HCT116 (cell line): ENCODE measurements at regions not wholly inside any gene's neighbourhood (a gene's known extent, or its start where the extent isn't known, plus 50 kb on each side); places are given as distances from the start of the nearest gene placed in this dataset.

Experiments
- ATAC-seq: fragments of 200-7000 bp; cut with Tn5 transposase; 2 replicates; pipeline ENCODE4 v1.9.1; 2020; ENCODE audit warnings: mild to moderate bottlenecking, moderate library complexity
- BruUV-seq: library from RNA; stranded (reverse); fragments of 400-500 nt; replicated peaks from 2 replicates; lab custom pipeline; 2021; lab: Mats Ljungman, UMichigan
- CTCF ChIA-PET: fragments of 300-600 bp; sonication (Branson Sonifier 250); formaldehyde crosslinking; loops from one replicate; lab custom pipeline; 2021; ENCODE audit warnings: antibody characterized with exemption; lab: Charles Lee
- POLR2A ChIA-PET: fragments of 300-600, 350-600 bp; sonication (Branson Sonifier 250); formaldehyde crosslinking; loops from one replicate; lab custom pipeline; 2021; ENCODE audit warnings: antibody characterized with exemption; lab: Charles Lee
- RAD21 ChIA-PET, 2 experiments: fragments of 300-600 bp; sonication (Branson Sonifier 250); formaldehyde crosslinking; loops; one replicate each; lab custom pipeline; 2023; ENCODE audit warnings: low total read pairs in 2 of 2; ENCODE audit not compliant: uncharacterized antibody in 2 of 2, unreplicated experiment in 2 of 2, low non-redundant PET in 1 of 2; lab: Charles Lee
- DNase-seq: peaks from one replicate; pipeline ENCODE4 v3.0.0-alpha.2; 2010; ENCODE audit warnings: low read depth, low spot score
- H2AFZ ChIP-seq: fragments of 200-600 bp; shearing (Covaris generic), sonication (generic); 2 replicates; pipeline ENCODE4 v1.6.1; 2017; ENCODE audit warnings: low read depth, mixed run types, mixed read lengths, antibody characterized with exemption, low read length; ENCODE audit not compliant: poor library complexity, severe bottlenecking
- H3K27ac ChIP-seq: 2 replicates; pipeline ENCODE4 v1.5.1; 2012; ENCODE audit warnings: low read depth, low read length
- H3K27me3 ChIP-seq: fragments of 200-600 bp; sonication (generic); 2 replicates; pipeline ENCODE4 v1.6.1; 2016; ENCODE audit warnings: mixed run types, low read length, mixed read lengths; ENCODE audit not compliant: insufficient read depth
- H3K36me3 ChIP-seq, 2 experiments: fragments of 200-500 bp in 1 of 2; fragments of 200-600 bp in 1 of 2; sonication (Bioruptor generic) in 1 of 2; sonication (generic) in 1 of 2; 2 replicates each; pipeline versions ENCODE4 v1.5.1 to v1.6.1; 2014 to 2016; ENCODE audit warnings: low read length in 2 of 2, inconsistent platforms in 1 of 2, mixed read lengths in 1 of 2, mixed run types in 1 of 2; ENCODE audit not compliant: insufficient read depth in 2 of 2, control insufficient read depth in 1 of 2
- H3K4me1 ChIP-seq, 2 experiments: fragments of 200-600 bp in 1 of 2; sonication (generic) in 1 of 2; 2 replicates each; pipeline versions ENCODE4 v1.5.1 to v1.6.1; 2012 to 2017; ENCODE audit warnings: low read length in 2 of 2, inconsistent platforms in 1 of 2, mild to moderate bottlenecking in 1 of 2, mixed read lengths in 1 of 2, mixed run types in 1 of 2, moderate library complexity in 1 of 2; ENCODE audit not compliant: insufficient read depth in 2 of 2, control insufficient read depth in 1 of 2
- H3K4me2 ChIP-seq: fragments of 200-600 bp; sonication (generic); 2 replicates; pipeline ENCODE4 v1.6.1; 2017; ENCODE audit warnings: mixed run types, low read length, mixed read lengths
- H3K4me3 ChIP-seq, 2 experiments: fragments of 200-600 bp in 1 of 2; sonication (generic) in 1 of 2; replicated peaks in 1 of 2; 2 replicates each; pipeline ENCODE4 v1.5.1; 2011 to 2016; ENCODE audit warnings: low read length in 2 of 2, control low read depth in 1 of 2, low read depth in 1 of 2, mild to moderate bottlenecking in 1 of 2, mixed read lengths in 1 of 2, mixed run types in 1 of 2
- H3K79me2 ChIP-seq: fragments of 200-600 bp; sonication (generic); 2 replicates; pipeline ENCODE4 v1.6.1; 2017; ENCODE audit warnings: mild to moderate bottlenecking, mixed run types, low read length, moderate library complexity, mixed read lengths; ENCODE audit not compliant: insufficient read depth
- H3K9ac ChIP-seq: fragments of 200-600 bp; sonication (generic); 2 replicates; pipeline ENCODE4 v1.6.1; 2016; ENCODE audit warnings: low read length, mixed read lengths
- H3K9me2 ChIP-seq: fragments of 200-600 bp; sonication (generic), shearing (Covaris generic); 2 replicates; pipeline ENCODE4 v1.6.1; 2017; ENCODE audit warnings: mixed run types, mild to moderate bottlenecking, moderate library complexity; ENCODE audit not compliant: insufficient read depth
- H3K9me3 ChIP-seq, 2 experiments: fragments of 200-500 bp in 1 of 2; fragments of 200-600 bp in 1 of 2; sonication (Bioruptor generic) in 1 of 2; sonication (generic) in 1 of 2; 2 replicates each; pipeline ENCODE4 v1.6.1; 2014 to 2017; ENCODE audit warnings: low read length in 2 of 2, mixed read lengths in 2 of 2, inconsistent platforms in 1 of 2, low read depth in 1 of 2, mild to moderate bottlenecking in 1 of 2, mixed run types in 1 of 2, moderate library complexity in 1 of 2; ENCODE audit not compliant: control insufficient read depth in 1 of 2, insufficient read depth in 1 of 2
- H4K20me1 ChIP-seq: fragments of 200-600 bp; sonication (generic), shearing (Covaris generic); 2 replicates; pipeline ENCODE4 v1.6.1; 2017; ENCODE audit warnings: mixed run types, mild to moderate bottlenecking, moderate library complexity; ENCODE audit not compliant: insufficient read depth
- CTCF ChIP-seq, 3 experiments: fragments of 200-600 bp in 1 of 3; sonication (generic) in 1 of 3; IDR thresholded peaks in 2 of 3; conservative IDR thresholded peaks in 1 of 3; 2 replicates each; pipeline ENCODE4 v1.5.1; 2012 to 2017; ENCODE audit warnings: low read depth in 2 of 3, low read length in 2 of 3, antibody characterized with exemption in 1 of 3, borderline replicate concordance in 1 of 3, control low read depth in 1 of 3, mild to moderate bottlenecking in 1 of 3, mixed read lengths in 1 of 3, mixed run types in 1 of 3, moderate library complexity in 1 of 3; ENCODE audit not compliant: insufficient read depth in 1 of 3
- EGR1 ChIP-seq: IDR thresholded peaks from 2 replicates; pipeline ENCODE4 v1.6.1; 2012; ENCODE audit warnings: low read depth
- JUND ChIP-seq: IDR thresholded peaks from 2 replicates; pipeline ENCODE4 v1.6.1; 2012
- MAX ChIP-seq: IDR thresholded peaks from 2 replicates; pipeline ENCODE4 v1.6.1; 2012
- SRF ChIP-seq: IDR thresholded peaks from 2 replicates; pipeline ENCODE4 v1.6.1; 2012; ENCODE audit warnings: low read depth
- TCF7L2 ChIP-seq: IDR thresholded peaks from 2 replicates; pipeline ENCODE4 v1.7.0; 2011; ENCODE audit warnings: borderline replicate concordance, inconsistent platforms; ENCODE audit not compliant: insufficient read depth, insufficient read length; ENCODE audit errors: extremely low read depth
- intact Hi-C: fragments of 100-400 bp; cut with micrococcal nuclease; formaldehyde crosslinking; loops from 2 replicates; pipeline ENCODE4 v1.10.0; 2022
- TF ChIP-seq, protein P1 (sequence below): IDR thresholded peaks from 2 replicates; pipeline ENCODE4 v1.6.1; 2012

- RAD21 ChIA-PET, result no interaction called here
- H3K36me3 ChIP-seq, result no peaks in the 10 kb centered on the region
- no peaks in the 10 kb centered on the region for H3K79me2 ChIP-seq
- no peak overlapping the region for H3K9ac ChIP-seq
- H3K9me2 ChIP-seq, result 0 out of 2 replicates have a peak, but pooled peaks cover 5% of the 10 kb centered on the region
- TF ChIP-seq TCF7L2 (no peak), EGR1 (no peak), SRF (no peak), MAX (no peak)
- TF ChIP-seq, protein P1, sequence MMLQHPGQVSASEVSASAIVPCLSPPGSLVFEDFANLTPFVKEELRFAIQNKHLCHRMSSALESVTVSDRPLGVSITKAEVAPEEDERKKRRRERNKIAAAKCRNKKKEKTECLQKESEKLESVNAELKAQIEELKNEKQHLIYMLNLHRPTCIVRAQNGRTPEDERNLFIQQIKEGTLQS, result no peak
- TF ChIP-seq, all 23 proteins: peak for 0
- Histone ChIP-seq H2AFZ (no peak overlapping the region), H3K9me3 (peaks cover 0 to 1% of the 10 kb centered on the region in 2 experiments; a peak in 2 of 4 replicates), H3K27ac (no peak overlapping the region), H3K4me3 (no peak overlapping the region), H3K4me1 (peaks cover 5 to 9% of the 10 kb centered on the region in 2 experiments; a peak in 2 of 4 replicates), H3K27me3 (no peaks in the 10 kb centered on the region), H4K20me1 (no peaks in the 10 kb centered on the region), H3K4me2 (no peak overlapping the region)
- ChIA-PET CTCF (no interaction called here), POLR2A (no interaction called here)
- ATAC-seq (no peak), DNase-seq (no peak)
- no TSS peak for BruUV-seq
- intact Hi-C loops, result no loop called here
Measured at GRCh38 chr6:144392536-144392935, 107.4 kb downstream of the UTRN start.

- H4K20me1 ChIP-seq, result no peaks in the 10 kb centered on the region
- no peak for ATAC-seq
- TF ChIP-seq JUND (no peak), CTCF (IDR thresholded peaks at IDR 0.05 in 2 of 3, conservative IDR thresholded peaks at IDR 0.05 in 1 of 3; ENCODE audit: borderline replicate concordance in 1 of 3, insufficient read depth in 1 of 3, low read depth in 2 of 3, low read length in 2 of 3) (no peak)
- intact Hi-C loops, result no loop called here
- POLR2A ChIA-PET, result no interaction called here
- H3K27me3 ChIP-seq, result no peaks in the 10 kb centered on the region
- no peak overlapping the region for H2AFZ ChIP-seq
- H3K36me3 ChIP-seq, result no peaks in the 10 kb centered on the region
- no peaks in the 10 kb centered on the region for H3K79me2 ChIP-seq
- no peak overlapping the region for H3K4me3 ChIP-seq
- no peak overlapping the region for H3K9ac ChIP-seq
- 0 out of 2 replicates have a peak, but pooled peaks cover 5% of the 10 kb centered on the region for H3K9me2 ChIP-seq
- no peak for DNase-seq
- H3K9me3 ChIP-seq, result peaks cover 5 to 7% of the 10 kb centered on the region in 2 experiments; a peak in 3 of 4 replicates
- no peak overlapping the region for H3K27ac ChIP-seq
- H3K4me1 ChIP-seq, result peaks cover 5 to 9% of the 10 kb centered on the region in 2 experiments; a peak in 2 of 4 replicates
- no peak overlapping the region for H3K4me2 ChIP-seq
- CTCF ChIA-PET, result no interaction called here
- RAD21 ChIA-PET, result no interaction called here
- no TSS peak for BruUV-seq
Measured at GRCh38 chr6:144394210-144394609, 109.1 kb downstream of the UTRN start.
